ENCODE measurements at regions not wholly inside any gene's neighbourhood (a gene's known extent, or its start where the extent isn't known, plus 50 kb on each side); places are given as distances from the start of the nearest gene placed in this dataset.
"Not testable (repeated sequence)": the region's sequence is repeated elsewhere in the genome, so short reads cannot be mapped to it uniquely, and the experiment has no call there.

GRCh38 chr4:60565558-60565957 is 634.6 kb upstream of the ADGRL3 start:
- DNase-seq = no peak

GRCh38 chr4:60575336-60575735 is 624.8 kb upstream of the ADGRL3 start:
- no peak for DNase-seq

GRCh38 chr4:60579335-60579734 is 620.8 kb upstream of the ADGRL3 start:
- DNase-seq = no peak

- DNase-seq = no peak
Observed at GRCh38 chr4:60581919-60582536, 618.1 kb upstream of the ADGRL3 start.

- no peak for DNase-seq
Observed at GRCh38 chr4:60588556-60588955, 611.6 kb upstream of the ADGRL3 start.

GRCh38 chr4:60589425-60589824 is 610.7 kb upstream of the ADGRL3 start:
- DNase-seq = no peak

- no peak for DNase-seq
Observed at GRCh38 chr4:60590116-60590515, 610.0 kb upstream of the ADGRL3 start.

- no peak for DNase-seq
Observed at GRCh38 chr4:60605646-60606354, 594.3 kb upstream of the ADGRL3 start.

- DNase-seq = no peak
Observed at GRCh38 chr4:60611762-60612496, 588.2 kb upstream of the ADGRL3 start.

- no peak for DNase-seq
Observed at GRCh38 chr4:60617731-60618130, 582.4 kb upstream of the ADGRL3 start.

- DNase-seq = no peak
Observed at GRCh38 chr4:60619531-60620305, 580.4 kb upstream of the ADGRL3 start.

- no peak for DNase-seq
Observed at GRCh38 chr4:60637976-60638375, 562.1 kb upstream of the ADGRL3 start.

- DNase-seq = no peak
Observed at GRCh38 chr4:60648774-60649173, 551.4 kb upstream of the ADGRL3 start.

GRCh38 chr4:60652933-60653332 is 547.2 kb upstream of the ADGRL3 start:
- no peak for DNase-seq

- DNase-seq = no peak
Observed at GRCh38 chr4:60655356-60655755, 544.8 kb upstream of the ADGRL3 start.

GRCh38 chr4:60656171-60656570 is 544.0 kb upstream of the ADGRL3 start:
- no peak for DNase-seq

- no peak for DNase-seq
Observed at GRCh38 chr4:60657041-60657440, 543.1 kb upstream of the ADGRL3 start.

GRCh38 chr4:60657807-60658206 is 542.3 kb upstream of the ADGRL3 start:
- DNase-seq = no peak

GRCh38 chr4:60663769-60664168 is 536.4 kb upstream of the ADGRL3 start:
- no peak for DNase-seq

- DNase-seq = no peak
Observed at GRCh38 chr4:60682901-60683300, 517.2 kb upstream of the ADGRL3 start.

GRCh38 chr4:60683357-60683756 is 516.8 kb upstream of the ADGRL3 start:
- no peak for DNase-seq

- no peak for DNase-seq
Observed at GRCh38 chr4:60683973-60684372, 516.2 kb upstream of the ADGRL3 start.

GRCh38 chr4:60696062-60696461 is 504.1 kb upstream of the ADGRL3 start:
- not testable (repeated sequence) for DNase-seq
